Body of pancreas (tissue), 4 donors: ENCODE measurements at regions not wholly inside any gene's neighbourhood (a gene's known extent, or its start where the extent isn't known, plus 50 kb on each side); places are given as distances from the start of the nearest gene placed in this dataset.

Source experiments
- ATAC-seq: fragments of 150-250 bp; one replicate; pipeline ENCODE4 v1.9.1; 2016
- DNase-seq, 4 donors: peaks; one replicate each; pipeline ENCODE4 v3.0.0-alpha.2; 2019
- H3K27ac ChIP-seq, 4 donors: fragments of 200-600 bp; sonication (generic); 1 replicate in 3 of 4; 2 replicates in 1 of 4; pipeline versions ENCODE4 v1.5.1 to v1.6.1; 2016 to 2019; ENCODE audit warnings: mild to moderate bottlenecking in 1 of 4, mixed read lengths in 1 of 4, moderate library complexity in 1 of 4
- H3K27me3 ChIP-seq, 2 donors: fragments of 200-600 bp; sonication (generic); one replicate each; pipeline ENCODE4 v1.6.0; 2016; ENCODE audit warnings: mild to moderate bottlenecking in 1 of 2
- H3K36me3 ChIP-seq, 2 donors: fragments of 200-600 bp; sonication (generic); replicated peaks in 1 of 2; 2 replicates each; pipeline ENCODE4 v1.5.1; 2016; ENCODE audit warnings: low read depth in 2 of 2; ENCODE audit not compliant: insufficient read depth in 1 of 2
- H3K4me1 ChIP-seq: fragments of 200-600 bp; sonication (generic); one replicate; pipeline ENCODE4 v1.6.0; 2016
- H3K4me3 ChIP-seq, 2 donors: fragments of 200-600 bp; sonication (generic); 1 replicate in 1 of 2; 2 replicates in 1 of 2; pipeline ENCODE4 v1.5.1; 2016 to 2019
- H3K9me3 ChIP-seq, 3 donors: fragments of 200-600 bp; sonication (generic); 1 replicate in 2 of 3; 2 replicates in 1 of 3; pipeline ENCODE4 v1.5.1; 2016
- CTCF ChIP-seq, 7 experiments: fragments of 450-650 bp in 4 of 7; fragments of 200-600 bp in 3 of 7; sonication (generic) in 3 of 7; IDR thresholded peaks; one replicate each; pipeline ENCODE4 v1.5.1; 2016 to 2019; ENCODE audit warnings: antibody characterized with exemption in 7 of 7
- POLR2A ChIP-seq, 3 donors: fragments of 450-650 bp; IDR thresholded peaks; one replicate each; pipeline ENCODE4 v1.6.1; 2016; ENCODE audit warnings: antibody characterized with exemption in 3 of 3, mild to moderate bottlenecking in 2 of 3
- WGBS, 2 donors: methylation state at CpG; one replicate each; pipeline ENCODE4 v1.1.5; 2017; 5-methylcytosine and 5-hydroxymethylcytosine counted together
- intact Hi-C: fragments of 100-400 bp; cut with DNase I; formaldehyde crosslinking; loops from one replicate; pipeline ENCODE4 v1.15.1; 2023

- Histone ChIP-seq H3K36me3 (no peaks in the 10 kb centered on the region), H3K9me3 (no peaks in the 10 kb centered on the region), H3K27ac (no peak overlapping the region), H3K27me3 (no peaks in the 10 kb centered on the region), H3K4me1 (no peaks in the 10 kb centered on the region), H3K4me3 (no peak overlapping the region)
- intact Hi-C loops: no loop called here
- ATAC-seq (no peak), DNase-seq (no peak)
- 35 to 60% methylated on average over 1 of the region's 1 CpG for WGBS, 2 donors
- TF ChIP-seq POLR2A (IDR thresholded peaks at IDR 0.05) (no peak), CTCF (IDR thresholded peaks at IDR 0.05) (no peak)
These were observed 371.7 kb downstream of the TENT5A start for GRCh38 chr6:81380718-81381338.

- TF ChIP-seq CTCF (IDR thresholded peaks at IDR 0.05) (no peak), POLR2A (IDR thresholded peaks at IDR 0.05) (no peak)
- no peaks in the 10 kb centered on the region for H3K9me3 ChIP-seq
- H3K4me1 ChIP-seq: no peaks in the 10 kb centered on the region
- 84 to 94% methylated on average over 5 of the region's 5 CpGs for WGBS, 2 donors
- no peak overlapping the region for H3K4me3 ChIP-seq
- intact Hi-C loops: no loop called here
- ATAC-seq (no peak), DNase-seq (no peak)
- H3K27ac ChIP-seq: no peak overlapping the region
- no peaks in the 10 kb centered on the region for H3K27me3 ChIP-seq
- no peaks in the 10 kb centered on the region for H3K36me3 ChIP-seq
These were observed 375.7 kb downstream of the TENT5A start for GRCh38 chr6:81376745-81377144.

- no peaks in the 10 kb centered on the region for H3K27me3 ChIP-seq
- TF ChIP-seq POLR2A (IDR thresholded peaks at IDR 0.05) (no peak), CTCF (IDR thresholded peaks at IDR 0.05) (no peak)
- intact Hi-C loops: no loop called here
- 0 to 6% methylated on average over 1 of the region's 1 CpG for WGBS, 2 donors
- ATAC-seq: no peak
- no peaks in the 10 kb centered on the region for H3K9me3 ChIP-seq
- H3K27ac ChIP-seq: no peak overlapping the region
- H3K4me1 ChIP-seq: no peaks in the 10 kb centered on the region
- no peak overlapping the region for H3K4me3 ChIP-seq
- no peak for DNase-seq
- H3K36me3 ChIP-seq: no peaks in the 10 kb centered on the region
These were observed 379.1 kb downstream of the TENT5A start for GRCh38 chr6:81373414-81373813.

GRCh38 chr6:81371930-81372329, 380.6 kb downstream of the TENT5A start:
- intact Hi-C loops: no loop called here
- no peak for ATAC-seq
- TF ChIP-seq CTCF (IDR thresholded peaks at IDR 0.05) (no peak), POLR2A (IDR thresholded peaks at IDR 0.05) (no peak)

GRCh38 chr6:81366972-81367371, 385.5 kb downstream of the TENT5A start:
- intact Hi-C loops: no loop called here
- TF ChIP-seq CTCF (IDR thresholded peaks at IDR 0.05): no peak
- Histone ChIP-seq H3K27me3 (no peaks in the 10 kb centered on the region), H3K4me3 (no peak overlapping the region), H3K4me1 (no peaks in the 10 kb centered on the region), H3K9me3 (no peaks in the 10 kb centered on the region), H3K36me3 (no peaks in the 10 kb centered on the region), H3K27ac (no peak overlapping the region)
- ATAC-seq (no peak), DNase-seq (no peak)
- 21 to 35% methylated on average over 3 of the region's 3 CpGs for WGBS, 2 donors

More at GRCh38 chr6:81371930-81372329, 380.6 kb downstream of the TENT5A start:
- Histone ChIP-seq H3K27ac (no peak overlapping the region), H3K36me3 (no peaks in the 10 kb centered on the region), H3K27me3 (no peaks in the 10 kb centered on the region), H3K4me3 (no peak overlapping the region), H3K4me1 (no peaks in the 10 kb centered on the region), H3K9me3 (no peaks in the 10 kb centered on the region)
- no peak for DNase-seq
